ENCODE measurements at regions not wholly inside any gene's neighbourhood (a gene's known extent, or its start where the extent isn't known, plus 50 kb on each side); places are given as distances from the start of the nearest gene placed in this dataset.

GRCh38 chr9:120310035-120310434 is 269.9 kb downstream of the CDK5RAP2 start:
- no peak for TF ChIP-seq CTCF (IDR thresholded peaks at IDR 0.05; ENCODE audit: low read length)
- TF ChIP-seq EZH2 (IDR thresholded peaks at IDR 0.05; ENCODE audit: borderline replicate concordance, low read length), result no peak

All from OCI-LY1 (cell line).